Left forelimb (tissue), 1 donor: ENCODE measurements at regions not wholly inside any gene's neighbourhood (a gene's known extent, or its start where the extent isn't known, plus 50 kb on each side); places are given as distances from the start of the nearest gene placed in this dataset.
"Not testable (repeated sequence)": the region's sequence is repeated elsewhere in the genome, so short reads cannot be mapped to it uniquely, and the experiment has no call there.

Experiments
- DNase-seq: peaks from one replicate; pipeline ENCODE4 v3.0.0-alpha.2; 2018; ENCODE audit warnings: low spot score

DNA sequence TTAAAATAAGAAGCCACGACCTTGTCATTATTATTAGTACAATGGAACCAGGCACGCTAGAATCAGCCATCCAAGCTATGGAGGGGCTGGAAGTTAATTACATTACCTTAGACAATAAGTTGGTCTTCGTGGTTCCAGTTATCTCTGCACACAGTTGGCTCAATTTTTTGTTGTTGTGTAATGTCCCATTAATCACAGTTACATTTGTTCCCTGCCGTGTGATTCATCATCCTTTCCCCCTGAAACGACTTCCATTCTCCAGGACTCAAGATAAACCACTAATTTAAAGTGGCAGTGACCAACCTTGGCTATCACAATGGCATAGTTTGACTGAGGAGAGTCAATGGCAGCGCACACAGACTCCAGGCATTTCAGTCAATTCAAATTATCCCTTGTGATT is 905.0 kb downstream of the RAB28 start:
- no peak for DNase-seq

- no peak for DNase-seq
These were observed 907.7 kb downstream of the RAB28 start for GRCh38 chr4:12576409-12576808.

GRCh38 chr4:12573716-12574115 is 910.4 kb downstream of the RAB28 start:
- no peak for DNase-seq

GRCh38 chr4:12562476-12563140 is 921.5 kb downstream of the RAB28 start:
- DNase-seq: no peak

- DNase-seq: no peak
These were observed 922.1 kb downstream of the RAB28 start for GRCh38 chr4:12562021-12562420.

DNA sequence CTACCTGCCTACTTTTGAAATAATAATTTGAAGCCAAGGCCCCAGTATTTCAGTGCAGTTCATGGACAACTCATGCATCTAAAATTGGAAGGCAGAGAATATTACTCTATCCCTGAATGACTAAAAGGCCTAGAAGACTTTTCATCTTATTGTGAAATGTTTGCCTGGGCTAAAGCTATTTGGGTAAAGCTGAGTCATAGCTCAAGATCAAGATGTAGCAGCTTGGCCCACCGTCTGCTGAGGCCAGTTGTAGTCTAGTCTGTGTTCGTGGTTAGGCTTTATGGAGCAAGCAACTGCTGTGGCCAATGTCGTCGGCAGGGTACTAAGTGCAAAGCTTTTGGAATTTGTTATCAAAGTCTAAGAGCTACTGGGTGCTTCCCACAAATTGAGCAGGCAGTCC is 929.1 kb downstream of the RAB28 start:
- no peak for DNase-seq

- no peak for DNase-seq
These were observed 935.5 kb downstream of the RAB28 start for GRCh38 chr4:12548678-12549077.

- DNase-seq: no peak
These were observed 938.3 kb downstream of the RAB28 start for GRCh38 chr4:12545812-12546211.

- no peak for DNase-seq
These were observed 946.0 kb downstream of the RAB28 start for GRCh38 chr4:12538162-12538561.

GRCh38 chr4:12534684-12535083 is 949.5 kb downstream of the RAB28 start:
- no peak for DNase-seq

DNA sequence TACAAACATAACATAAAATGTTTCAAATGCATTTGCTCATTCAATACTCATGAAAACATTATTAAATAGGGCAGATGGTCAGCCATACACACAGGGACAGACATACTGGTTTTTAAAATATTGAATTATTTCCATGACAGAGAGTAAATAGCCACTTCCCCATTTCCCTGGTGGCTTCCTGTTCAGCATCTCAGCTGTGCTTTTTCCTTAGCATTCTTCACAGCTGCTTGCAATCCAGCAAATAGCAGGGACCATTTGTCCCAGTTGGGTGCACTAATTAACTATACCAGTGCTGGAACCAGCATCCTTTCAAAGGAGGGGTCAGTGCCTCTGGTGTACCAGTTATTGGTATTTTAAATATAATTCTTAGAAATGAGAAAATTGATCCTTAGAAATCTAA is 964.7 kb downstream of the RAB28 start:
- no peak for DNase-seq

DNA sequence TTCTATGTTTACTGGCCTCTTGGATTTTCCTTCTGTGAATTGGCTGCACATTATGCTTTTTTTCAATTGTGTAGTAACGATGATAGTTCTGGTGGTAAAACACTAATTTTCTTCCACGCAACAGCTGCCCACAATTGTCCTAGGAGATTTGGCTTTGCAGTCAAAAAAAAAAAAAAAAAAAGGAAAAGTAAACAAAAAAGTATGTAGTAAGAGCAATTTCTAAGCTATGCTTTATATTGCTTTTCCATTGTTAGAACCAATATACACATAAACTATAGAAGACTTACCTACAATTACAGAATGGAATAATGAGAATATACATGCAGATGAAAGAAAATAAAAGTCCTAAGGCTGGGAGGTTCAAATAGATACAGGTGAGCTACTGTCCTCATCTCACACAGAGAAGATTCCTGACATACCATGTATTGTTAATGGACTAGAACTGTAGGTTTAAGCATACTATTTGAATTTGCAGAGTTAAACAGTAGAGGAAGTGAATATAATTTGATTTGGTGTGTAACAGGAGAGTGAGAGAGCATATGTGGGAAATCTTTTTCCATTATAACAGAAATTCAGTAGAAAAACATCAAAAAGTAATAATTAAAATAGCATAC is 976.2 kb downstream of the RAB28 start:
- DNase-seq: no peak

DNA sequence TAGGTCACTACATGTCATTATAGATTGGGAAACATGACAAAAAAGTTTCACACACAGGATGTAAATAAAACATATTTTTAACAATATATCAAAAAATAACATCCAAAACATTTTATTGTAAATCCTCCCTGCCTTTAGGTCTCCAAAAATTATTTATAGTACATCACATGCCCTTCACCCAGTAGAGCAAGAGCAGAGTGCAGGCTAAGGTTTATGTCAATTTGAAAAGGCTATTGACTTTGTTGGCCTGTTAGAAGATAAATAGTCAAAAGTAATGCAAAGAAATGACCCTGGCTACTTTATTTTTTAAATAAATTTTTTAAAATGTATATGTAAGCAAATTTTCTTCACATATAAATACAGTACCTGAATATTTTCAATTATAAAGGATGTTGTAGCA is 983.7 kb downstream of the RAB28 start:
- DNase-seq: no peak

GRCh38 chr4:12499693-12500092 is 984.4 kb downstream of the RAB28 start:
- DNase-seq: no peak

DNA sequence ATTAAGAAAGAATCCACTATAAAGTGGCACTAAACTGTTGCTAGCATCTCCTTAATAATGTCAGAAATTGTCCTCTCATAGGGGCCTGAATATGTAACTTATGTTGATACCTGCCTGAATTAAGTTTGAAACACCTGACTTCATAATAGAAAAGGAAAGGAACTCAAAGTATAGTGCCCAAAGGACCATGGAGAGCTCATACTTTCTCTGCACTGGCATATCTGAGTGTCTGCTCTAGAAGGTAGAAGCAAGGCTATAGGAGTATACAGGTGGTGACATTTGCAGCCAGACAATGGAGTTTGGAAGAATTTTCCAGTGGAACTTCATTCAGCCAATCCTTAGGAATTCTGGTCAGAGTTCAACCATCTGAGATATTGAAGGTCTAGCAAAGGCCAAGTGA is 988.9 kb downstream of the RAB28 start:
- no peak for DNase-seq

GRCh38 chr4:12492730-12493393 is 991.3 kb downstream of the RAB28 start:
- no peak for DNase-seq

- DNase-seq: no peak
These were observed 995.5 kb downstream of the RAB28 start for GRCh38 chr4:12488672-12489071.

DNA sequence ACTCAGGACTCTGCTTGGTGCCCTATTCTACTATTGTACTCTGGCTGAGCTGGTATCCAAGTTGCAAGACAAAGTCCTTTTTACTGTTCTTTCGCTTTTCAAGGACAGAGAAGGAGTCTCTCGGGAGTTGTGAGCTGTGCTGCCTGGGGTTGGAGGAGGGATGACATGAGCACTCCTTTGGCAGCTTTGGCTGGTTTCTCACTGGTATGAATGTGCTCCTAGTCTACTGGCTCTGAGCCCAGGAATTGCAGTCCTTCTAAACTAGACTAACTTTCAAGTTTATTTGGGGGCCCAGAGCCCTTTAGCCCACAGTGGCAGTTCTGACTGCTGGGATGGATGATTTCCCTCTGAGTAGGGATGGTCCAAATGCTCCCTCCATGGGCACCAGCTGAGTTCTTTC is 997.1 kb downstream of the RAB28 start:
- no peak for DNase-seq

DNA sequence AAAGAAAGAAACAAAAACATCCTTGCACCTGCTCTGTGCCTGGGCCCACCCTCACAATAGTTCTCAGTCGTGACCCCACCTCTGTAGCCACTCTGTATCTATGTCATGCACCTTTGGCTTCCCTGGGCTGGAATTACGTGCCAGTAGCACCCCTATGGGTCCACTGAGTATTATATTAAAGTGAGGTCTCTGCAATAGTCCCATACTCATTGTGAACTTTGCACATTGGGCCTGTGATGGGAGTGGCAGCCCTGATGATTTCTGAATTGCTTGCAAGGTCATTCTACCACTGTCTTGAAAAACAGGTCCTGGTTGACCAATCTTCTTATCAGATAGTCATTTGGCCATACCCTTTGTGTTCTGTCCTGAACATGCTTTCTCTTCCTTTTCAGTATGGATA is 1012.1 kb downstream of the RAB28 start:
- no peak for DNase-seq

DNA sequence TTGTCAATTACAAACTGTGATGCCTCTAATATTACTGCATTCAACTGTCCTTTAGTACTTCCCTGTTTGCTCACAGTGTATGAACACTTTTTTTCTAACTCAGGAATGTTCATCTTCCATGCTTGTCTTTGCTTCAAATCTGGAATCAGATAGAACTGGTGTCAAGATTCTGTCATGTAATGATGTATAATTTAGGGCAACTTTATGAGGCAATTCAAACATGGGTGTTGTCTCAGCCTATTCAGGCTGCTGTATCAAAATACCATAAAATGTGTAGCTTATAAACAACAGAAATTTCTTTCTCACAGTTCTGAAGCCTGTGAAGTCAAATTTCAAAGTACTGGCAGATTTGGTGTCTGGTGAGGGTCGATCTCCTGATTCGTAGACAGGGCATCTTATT is 1012.9 kb downstream of the RAB28 start:
- DNase-seq: no peak

DNA sequence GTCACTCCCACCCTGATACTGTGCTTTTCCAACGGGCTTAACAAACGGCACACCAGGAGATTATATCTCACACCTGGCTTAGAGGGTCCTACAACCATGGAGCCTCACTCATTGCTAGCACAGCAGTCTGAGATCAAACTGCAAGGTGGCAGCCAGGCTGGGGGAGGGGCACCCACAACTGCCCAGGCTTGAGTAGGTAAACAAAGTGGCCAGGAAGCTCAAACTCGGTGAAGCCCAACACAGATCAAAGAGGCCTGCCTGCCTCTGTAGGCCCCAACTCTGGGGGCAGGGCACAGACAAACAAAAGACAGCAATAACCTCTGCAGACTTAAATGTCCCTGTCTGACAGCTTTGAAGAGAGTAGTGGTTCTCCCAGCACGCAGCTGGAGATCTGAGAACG is 1022.6 kb downstream of the RAB28 start:
- not testable (repeated sequence) for DNase-seq

DNA sequence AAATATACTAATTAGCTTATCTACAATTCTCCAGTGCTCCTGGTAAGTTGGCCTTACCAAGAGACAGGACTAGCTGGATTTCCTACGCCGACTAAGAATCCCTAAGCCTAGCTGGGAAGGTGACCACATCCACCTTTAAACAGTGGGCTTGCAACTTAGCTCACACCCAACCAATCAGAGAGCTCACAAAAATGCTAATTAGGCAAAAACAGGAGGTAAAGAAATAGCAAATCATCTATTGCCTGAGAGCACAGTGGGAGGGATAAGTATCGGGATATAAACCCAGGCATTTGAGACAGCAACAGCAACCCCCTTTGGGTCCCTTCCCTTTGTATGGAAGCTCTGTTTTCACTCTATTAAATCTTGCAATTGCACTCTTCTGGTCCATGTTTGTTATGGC is 1025.0 kb downstream of the RAB28 start:
- DNase-seq: no peak

- no peak for DNase-seq
These were observed 1025.5 kb downstream of the RAB28 start for GRCh38 chr4:12458621-12459020.

DNA sequence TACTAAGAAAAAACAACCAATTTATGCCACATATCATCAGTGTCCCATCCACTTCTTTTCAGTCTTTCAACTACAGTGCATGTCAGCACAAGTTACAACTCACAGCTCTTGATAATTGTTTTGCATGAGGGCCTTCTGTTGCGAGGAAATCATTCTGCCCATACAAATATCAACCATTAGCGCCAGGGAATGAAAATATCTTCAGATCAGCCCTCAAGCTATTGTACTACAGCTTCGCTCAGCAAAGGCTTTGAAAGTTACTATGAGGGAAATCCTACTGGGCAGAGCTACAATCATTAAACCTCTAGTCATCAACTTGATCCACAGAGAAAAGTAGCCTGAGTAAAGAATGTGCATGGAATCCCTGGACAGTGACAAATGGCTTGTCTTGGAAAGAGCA is 1023.6 kb upstream of the HS3ST1 start:
- DNase-seq: no peak
